ENCODE measurements at regions not wholly inside any gene's neighbourhood (a gene's known extent, or its start where the extent isn't known, plus 50 kb on each side); places are given as distances from the start of the nearest gene placed in this dataset.

- TF ChIP-seq CTCF (conservative IDR thresholded peaks at IDR 0.05; ENCODE audit: low read length) (no peak), EZH2phosphoT487 (IDR thresholded peaks at IDR 0.05; ENCODE audit: borderline replicate concordance, low read depth, low read length) (no peak)
Observed at GRCh38 chr3:159741281-159741680, 247.4 kb upstream of the IL12A start.

Measured in OCI-LY7 (cell line).